AG09309 (cell line): ENCODE measurements at regions not wholly inside any gene's neighbourhood (a gene's known extent, or its start where the extent isn't known, plus 50 kb on each side); places are given as distances from the start of the nearest gene placed in this dataset.

Source experiments
- DNase-seq: peaks from one replicate; pipeline ENCODE4 v3.0.0-alpha.2; 2010; ENCODE audit warnings: low read depth
- H3K4me3 ChIP-seq: 2 replicates; pipeline ENCODE4 v1.5.1; 2011; ENCODE audit warnings: mild to moderate bottlenecking, low read depth, low read length, moderate library complexity; ENCODE audit not compliant: control insufficient read depth
- CTCF ChIP-seq: IDR thresholded peaks from 2 replicates; pipeline ENCODE4 v1.5.1; 2011; ENCODE audit warnings: mild to moderate bottlenecking, low read depth, low read length, inconsistent platforms; ENCODE audit not compliant: insufficient read depth, control insufficient read depth; ENCODE audit errors: missing control alignments

- no peak for DNase-seq
- no peak for TF ChIP-seq CTCF
- H3K4me3 ChIP-seq, result no peak overlapping the region
Observed at GRCh38 chr10:71063401-71063800, 149.0 kb upstream of the UNC5B start.

- TF ChIP-seq CTCF, result no peak
Observed at GRCh38 chr10:71064413-71065118, 147.8 kb upstream of the UNC5B start.

GRCh38 chr10:71065659-71066058 lies 146.7 kb upstream of the UNC5B start:
- no peak overlapping the region for H3K4me3 ChIP-seq
- no peak for TF ChIP-seq CTCF
- no peak for DNase-seq

More at GRCh38 chr10:71064413-71065118, 147.8 kb upstream of the UNC5B start:
- no peak overlapping the region for H3K4me3 ChIP-seq
- no peak for DNase-seq

GRCh38 chr10:71066600-71066999 lies 145.8 kb upstream of the UNC5B start:
- H3K4me3 ChIP-seq, result no peak overlapping the region
- DNase-seq, result no peak
- TF ChIP-seq CTCF, result no peak

- no peak overlapping the region for H3K4me3 ChIP-seq
- no peak for DNase-seq
- no peak for TF ChIP-seq CTCF
Observed at GRCh38 chr10:71067098-71067740, 145.2 kb upstream of the UNC5B start.

GRCh38 chr10:71068861-71069271 lies 143.5 kb upstream of the UNC5B start:
- no peak overlapping the region for H3K4me3 ChIP-seq
- peak; percentile 13 for DNase-seq
- no peak for TF ChIP-seq CTCF
